ENCODE measurements at regions not wholly inside any gene's neighbourhood (a gene's known extent, or its start where the extent isn't known, plus 50 kb on each side); places are given as distances from the start of the nearest gene placed in this dataset.

DNA sequence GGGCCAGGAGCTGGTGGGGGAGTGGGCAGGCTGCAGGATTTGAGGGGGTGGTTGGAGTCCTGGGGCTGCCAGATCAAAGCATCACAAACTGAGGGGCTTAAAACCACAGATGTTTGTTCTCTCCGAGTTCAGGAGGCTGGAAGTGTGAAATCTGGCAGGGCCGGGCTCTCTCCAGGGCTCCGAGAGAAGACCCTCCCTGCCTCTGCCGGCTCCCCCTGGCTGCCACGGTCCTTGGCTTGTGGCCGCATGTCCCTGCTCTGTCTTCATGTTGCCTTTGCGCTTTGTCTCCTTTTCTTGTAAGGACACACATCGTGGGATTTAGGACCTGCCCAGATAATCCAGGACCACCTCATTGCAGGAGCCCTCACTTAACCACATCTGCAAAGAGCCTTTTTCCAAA lies 139.8 kb upstream of the GSE1 start:
- no peak for DNase-seq (ENCODE audit: low read depth in 2 of 2)

DNA sequence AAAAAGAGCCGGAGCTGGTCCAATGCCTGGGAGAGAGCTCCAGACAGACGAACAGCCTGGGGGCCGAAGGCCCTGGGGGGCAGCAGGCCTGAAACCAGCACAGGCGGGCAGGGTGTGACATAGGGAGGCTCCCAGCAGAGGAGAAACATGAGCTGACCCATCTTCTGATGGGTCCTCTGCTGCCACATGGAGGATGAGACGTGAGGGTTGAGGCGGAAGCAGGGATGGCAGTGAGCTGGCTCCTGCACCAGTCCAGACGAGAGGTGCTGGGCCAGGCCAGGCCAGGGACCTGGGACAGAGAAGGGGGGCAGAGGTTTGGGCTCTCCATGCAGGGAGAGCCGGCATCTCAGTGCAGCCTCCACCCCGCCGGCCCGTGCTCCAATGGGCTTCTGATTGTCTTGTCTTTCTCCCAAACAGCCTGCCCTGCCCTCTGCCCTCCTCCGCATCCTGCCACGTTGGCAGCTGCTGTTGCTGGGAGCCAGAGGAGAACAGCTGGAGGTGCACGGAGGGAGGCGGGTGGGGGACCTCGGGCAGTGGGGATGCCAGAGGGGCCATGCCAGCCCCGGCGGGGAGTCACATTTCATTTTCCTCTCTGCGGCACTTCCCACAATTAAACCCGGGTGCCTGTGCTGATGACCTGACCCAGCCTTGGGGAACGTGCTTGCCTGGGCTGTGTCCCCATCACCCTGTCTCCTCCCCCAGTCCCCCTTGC lies 139.1 kb upstream of the GSE1 start:
- no peak for DNase-seq (ENCODE audit: low read depth in 2 of 2)

DNA sequence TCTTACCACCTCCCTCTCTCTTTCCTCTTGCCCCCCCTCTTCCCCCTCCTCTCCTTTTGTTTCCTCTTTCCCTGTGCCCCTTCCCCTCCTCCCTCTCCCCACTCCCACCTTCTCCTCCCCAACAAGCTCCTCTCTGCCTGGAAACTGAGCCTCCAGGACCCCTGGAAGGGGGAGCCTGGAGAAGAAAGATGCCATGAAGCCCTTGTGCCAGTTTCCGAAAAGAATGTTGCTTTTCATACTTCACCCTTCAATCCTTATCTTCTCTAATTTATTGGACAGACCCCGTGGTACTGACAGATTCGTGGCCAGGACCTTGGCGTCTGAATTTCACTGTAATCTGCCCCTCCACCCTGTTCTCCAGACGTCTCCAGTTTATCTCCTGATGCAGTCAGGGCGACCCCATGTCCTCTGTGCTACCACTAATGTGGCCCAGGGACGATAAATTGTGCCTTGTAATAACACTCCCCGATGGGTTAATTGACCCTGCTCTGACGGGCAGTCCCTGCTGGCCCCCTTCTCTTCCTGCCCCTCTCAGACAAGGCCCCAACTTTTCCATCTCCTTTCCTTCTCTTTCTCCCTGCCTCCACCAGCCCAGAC lies 138.4 kb upstream of the GSE1 start:
- no peak for DNase-seq (ENCODE audit: low read depth in 2 of 2)

DNA sequence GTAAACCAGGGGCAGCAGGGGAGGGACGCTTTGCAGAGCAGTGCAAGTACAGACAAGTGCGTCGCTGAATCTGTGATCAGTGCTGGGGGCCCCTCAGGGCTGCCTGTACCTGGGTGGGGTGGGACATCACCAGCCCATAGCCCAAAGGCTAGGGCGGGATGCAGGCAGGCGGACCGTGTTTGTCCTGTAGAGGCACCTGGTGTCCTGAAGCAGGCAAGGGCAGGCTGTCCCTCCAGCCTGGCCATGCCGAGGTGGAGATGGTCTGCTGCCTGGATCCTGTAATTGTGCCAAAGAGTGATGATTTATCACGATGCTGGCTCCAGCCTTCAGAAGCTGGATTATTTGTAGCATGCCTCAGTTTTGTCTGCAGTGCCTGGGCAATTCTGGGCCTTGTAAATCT lies 137.9 kb upstream of the GSE1 start:
- no peak for DNase-seq (ENCODE audit: low read depth in 2 of 2)

DNA sequence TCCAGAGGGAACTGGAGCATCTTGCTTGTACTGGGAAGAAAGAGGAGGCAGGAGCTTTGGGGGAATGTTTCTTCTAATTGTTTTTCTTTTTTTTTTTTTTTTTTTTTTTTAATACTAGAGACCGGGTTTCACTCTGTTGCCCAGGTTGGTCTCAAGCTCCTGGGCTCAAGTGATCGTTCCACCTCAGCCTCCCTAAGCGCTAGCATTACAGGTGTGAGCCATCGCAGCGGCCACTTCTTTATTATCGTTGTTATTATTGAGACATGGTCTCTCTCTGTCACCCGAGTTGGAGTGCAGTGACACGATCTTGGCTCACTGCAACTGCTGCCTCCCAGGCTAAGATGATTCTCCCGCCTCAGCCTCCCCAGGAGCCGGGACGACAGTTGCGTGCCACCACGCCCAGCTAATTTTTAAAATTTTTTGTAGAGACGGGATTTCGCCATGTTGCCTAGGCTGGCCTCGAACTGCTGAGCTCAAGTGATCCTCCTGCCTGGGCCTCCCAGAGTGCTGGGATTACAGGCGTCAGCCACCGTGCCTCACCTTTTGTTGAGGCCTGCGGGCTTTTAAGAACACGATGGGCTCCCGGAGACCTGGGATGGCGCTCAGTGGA lies 137.3 kb upstream of the GSE1 start:
- DNase-seq (ENCODE audit: low read depth in 2 of 2) = no peak

DNA sequence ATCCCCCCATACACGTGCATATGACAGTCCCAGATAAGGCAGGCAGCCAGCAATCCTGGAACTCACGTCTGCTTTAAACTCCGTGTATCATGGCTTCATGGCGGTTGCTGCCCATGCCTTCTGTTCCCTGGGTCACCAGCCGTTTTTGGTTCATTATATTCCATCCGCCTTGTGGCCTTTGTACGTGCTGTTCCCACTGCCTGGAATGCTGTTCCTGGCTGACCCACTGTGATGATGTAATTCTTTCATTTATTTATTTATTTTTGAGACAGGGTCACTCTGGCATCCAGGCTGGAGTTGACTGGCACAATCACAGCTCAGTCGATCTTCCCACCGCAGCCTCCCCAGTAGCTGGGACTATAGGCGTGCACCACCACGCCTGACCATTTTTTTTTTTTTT lies 136.7 kb upstream of the GSE1 start:
- DNase-seq (ENCODE audit: low read depth in 2 of 2) = no peak

DNA sequence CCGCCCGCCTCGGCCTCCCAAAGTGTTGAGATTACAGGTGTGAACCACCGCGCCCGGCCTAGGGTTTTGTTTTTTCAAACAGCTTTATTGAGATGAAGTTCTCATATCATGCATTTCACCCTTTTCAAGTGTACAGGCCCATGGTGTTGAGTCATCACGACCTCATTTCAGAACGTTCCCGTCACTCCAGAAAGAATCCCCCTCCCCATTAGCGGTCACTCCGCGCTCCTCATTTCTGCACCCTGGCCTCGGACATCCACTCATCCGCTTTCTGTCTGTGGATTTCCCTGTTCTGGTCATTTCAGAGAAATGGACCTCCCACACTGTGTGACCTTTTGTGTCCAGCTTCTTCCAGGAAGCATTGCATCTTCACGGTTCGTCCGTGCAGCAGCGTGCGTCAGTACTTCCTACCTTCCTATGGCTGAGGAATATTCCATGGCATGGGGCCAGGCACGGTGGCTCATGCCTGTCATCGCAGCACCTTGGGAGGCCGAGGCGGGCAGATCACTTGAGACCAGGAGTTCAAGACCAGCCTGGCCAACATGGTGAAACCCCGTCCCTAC lies 135.2 kb upstream of the GSE1 start:
- DNase-seq (ENCODE audit: low read depth in 2 of 2) = no peak

DNA sequence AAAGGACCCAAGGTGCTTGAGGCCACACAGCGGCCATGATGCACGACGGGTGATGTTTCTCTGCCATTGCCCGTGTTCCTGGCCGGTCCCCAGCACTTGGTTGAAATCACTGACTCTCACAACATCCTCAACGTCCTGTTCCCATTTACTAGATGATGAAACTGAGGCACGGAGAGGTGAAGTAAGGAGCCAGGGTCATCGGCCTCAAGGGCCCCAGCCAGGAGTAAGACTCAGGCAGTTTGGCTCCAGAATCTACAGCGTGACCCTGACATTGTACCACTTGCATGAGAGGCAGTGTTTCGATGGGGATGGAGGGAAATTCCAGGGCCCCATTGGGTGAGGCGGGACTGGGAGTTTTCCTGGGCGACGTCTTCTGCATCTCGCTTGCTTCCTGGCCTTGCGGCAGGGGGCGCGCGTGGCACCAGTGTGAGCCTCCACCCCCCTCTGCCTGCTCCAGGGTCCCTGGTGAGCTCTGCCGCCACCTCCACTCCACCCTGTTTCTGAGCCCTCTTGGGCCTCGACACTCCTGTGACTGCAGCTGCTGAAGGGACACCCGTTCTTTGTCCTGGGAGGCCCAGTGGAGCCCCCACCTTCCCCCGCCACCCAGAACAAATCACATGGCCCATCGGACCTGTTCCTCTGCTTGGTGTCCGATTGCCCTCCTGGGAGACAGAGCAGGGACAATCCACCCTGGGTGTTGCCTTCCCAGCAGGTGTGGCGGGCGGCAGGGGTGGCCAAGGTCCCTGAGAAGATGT lies 133.0 kb upstream of the GSE1 start:
- DNase-seq (ENCODE audit: low read depth in 2 of 2) = no peak

DNA sequence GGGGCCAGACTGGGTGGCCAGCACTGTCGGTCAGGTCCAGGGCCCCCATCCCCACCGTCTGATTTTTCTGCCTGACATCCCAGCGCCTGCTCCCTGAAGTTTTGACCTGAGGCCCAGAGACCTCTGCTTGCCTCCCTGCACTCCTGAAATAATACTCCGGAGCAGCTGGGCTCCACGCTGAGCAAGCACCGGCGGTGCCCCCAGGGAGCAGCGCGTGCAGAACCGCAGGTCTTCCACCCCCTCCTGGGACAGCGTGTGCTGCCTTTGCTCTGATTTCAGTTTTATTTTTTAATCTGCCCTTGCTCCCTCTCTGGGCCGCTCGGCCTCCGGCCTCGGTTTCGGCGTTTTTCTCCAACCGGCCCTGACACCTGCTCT lies 132.4 kb upstream of the GSE1 start:
- DNase-seq (ENCODE audit: low read depth in 2 of 2) = no peak

DNA sequence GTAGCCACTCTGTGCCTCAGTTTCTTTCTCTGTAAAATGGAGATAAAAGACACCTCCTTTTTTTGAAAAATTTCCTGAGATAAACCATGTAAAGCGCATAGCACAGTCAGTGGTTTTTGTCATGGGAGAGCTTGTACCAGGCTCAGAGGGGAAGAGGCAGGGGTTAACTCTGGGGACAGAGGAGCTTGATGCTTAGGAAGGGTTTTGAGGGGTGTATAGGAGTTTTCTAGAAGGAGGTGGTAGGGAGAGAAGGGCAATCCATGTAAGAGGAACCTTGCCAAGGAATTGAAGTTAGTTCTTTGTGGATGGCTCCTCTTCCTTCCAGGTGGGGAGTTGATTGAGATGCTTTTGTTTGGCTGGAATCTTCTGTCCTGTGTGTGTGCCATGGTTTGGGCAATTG lies 131.9 kb upstream of the GSE1 start:
- no peak for DNase-seq (ENCODE audit: low read depth in 2 of 2)

DNA sequence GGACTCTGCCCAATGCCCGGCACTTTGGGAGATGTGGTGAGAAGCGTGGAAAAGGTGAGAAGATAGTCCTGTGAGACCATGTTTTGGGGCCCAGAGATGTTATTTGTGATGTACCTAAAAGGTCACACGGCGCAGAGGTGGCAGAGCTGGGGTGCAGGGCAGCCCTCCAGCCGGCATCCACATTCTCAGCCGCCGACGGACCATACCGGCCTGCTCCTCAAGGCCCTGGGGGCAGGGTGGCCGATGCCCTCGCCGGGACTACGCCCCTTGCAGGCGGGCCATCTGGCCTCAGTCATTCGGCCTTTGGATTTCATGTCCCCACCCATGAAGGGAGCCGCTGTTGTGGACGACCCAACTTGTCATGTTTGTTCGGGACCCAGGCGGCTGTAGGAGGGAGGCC lies 131.4 kb upstream of the GSE1 start:
- DNase-seq (ENCODE audit: low read depth in 2 of 2) = no peak

DNA sequence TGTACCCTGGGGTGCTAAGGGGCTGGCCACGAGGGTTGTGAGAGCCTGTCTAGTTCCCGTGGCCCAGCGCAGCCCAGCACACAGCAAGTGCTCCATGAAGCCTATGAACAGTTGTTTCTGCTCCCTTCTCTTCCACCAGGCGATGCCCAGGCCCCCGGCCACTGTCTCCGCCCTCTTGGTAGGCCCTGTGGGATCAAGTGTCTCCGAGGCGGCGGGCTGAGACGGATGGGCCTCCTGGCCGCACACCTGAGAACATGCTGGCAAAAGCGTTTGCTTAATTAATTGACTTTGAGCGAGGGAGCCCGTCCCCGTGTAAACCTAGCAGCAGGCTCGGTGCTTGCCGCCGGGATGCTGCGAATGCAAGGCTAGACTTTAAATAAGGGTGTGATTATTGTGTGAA lies 129.7 kb upstream of the GSE1 start:
- DNase-seq (ENCODE audit: low read depth in 2 of 2) = no peak

DNA sequence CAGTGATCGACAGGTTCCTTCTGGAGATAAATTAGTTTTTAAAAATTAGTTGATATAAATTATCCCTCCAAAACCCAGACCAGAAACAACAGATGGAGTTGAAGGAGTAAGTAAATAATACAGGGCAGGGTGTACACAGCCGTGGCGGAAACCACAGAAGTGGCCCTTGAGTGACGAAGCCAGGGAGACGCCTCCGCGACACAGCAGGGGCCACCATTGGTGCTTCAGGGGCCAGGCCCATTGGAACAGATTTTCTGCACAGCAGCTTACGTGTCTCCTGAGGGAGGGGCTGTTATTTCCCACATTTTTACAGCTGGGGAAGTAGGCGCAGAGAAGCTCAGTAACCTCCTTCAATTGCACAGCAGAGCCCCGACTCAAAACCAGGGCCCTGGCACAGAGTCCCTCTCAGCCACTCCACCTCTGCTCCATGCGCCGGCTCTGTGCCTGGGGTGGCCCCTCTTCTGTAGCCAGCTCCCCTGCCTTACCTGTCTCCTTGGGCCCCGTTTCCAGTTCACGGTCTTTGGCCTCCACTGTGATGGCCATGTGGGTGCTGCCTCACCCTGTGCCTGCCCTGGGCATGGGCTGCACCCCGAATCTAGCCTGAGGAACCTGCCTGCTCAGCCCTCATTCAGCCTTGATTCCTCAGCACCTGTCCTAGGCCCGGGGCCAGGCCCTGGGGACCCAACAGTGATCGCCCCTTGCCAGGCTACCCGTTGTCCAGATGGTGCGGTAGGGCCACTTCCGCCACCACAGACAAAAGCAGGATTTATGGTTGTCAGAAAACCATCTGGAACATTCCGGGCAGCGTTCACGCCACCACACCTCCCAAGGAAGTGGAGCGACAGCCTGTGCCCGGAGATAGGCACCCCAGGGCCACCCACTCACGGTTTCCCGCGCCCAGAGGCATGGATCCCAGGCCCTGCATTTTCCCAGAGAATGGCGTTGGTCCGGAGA lies 128.5 kb upstream of the GSE1 start:
- no peak for DNase-seq (ENCODE audit: low read depth in 2 of 2)

DNA sequence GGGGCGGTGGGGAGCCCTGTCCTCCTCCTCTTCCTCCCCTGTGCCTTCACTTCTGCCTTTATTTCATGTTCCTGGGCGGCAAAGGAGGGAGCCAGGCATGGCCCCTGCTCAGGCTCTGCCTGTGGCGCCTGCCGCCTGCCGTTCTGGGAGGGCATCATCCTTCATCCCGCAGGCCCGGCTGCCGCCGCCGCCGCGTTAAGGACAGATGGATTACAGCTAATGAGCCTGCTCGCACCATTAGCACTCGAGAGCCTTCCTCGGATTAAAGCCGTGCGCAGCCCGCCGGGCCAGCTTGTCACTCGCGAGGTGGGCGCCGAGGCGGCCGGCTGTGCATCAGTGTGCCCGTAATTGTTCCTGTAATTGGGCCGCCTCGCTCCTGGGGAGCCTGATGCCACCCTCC lies 127.7 kb upstream of the GSE1 start:
- no peak for DNase-seq (ENCODE audit: low read depth in 2 of 2)

DNA sequence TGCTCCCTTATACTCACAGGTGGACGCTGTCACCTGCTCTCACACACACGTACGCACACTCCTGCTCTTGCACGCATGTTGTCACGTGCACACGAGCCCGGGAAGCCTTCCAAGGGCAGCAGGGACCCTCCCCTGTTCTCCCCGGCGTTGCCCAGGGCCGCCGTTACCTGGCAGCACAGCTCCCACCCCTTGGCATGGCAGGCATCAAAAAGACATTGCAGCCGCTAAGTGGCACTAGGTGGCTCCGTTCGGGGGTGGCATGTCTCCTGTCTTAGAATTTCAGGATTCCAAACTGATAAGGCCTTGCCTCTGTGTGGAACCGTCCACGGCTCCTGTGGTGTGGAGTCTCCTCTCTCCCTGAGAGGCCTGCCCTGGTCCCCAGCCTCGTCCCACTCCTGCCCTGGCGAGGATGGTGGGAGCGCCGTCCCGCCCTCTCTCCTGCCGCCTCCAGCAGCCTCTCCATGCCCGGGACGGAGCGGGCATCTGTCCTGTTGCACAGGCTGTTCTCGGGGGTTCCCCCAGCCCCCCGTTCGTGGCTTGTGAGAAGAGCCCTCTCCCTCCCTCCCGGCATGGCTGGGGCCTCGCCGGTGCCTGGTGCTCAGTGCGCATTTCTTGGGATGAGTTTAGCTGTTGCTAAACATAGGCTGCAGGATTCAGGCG lies 126.7 kb upstream of the GSE1 start:
- DNase-seq (ENCODE audit: low read depth in 2 of 2) = no peak

DNA sequence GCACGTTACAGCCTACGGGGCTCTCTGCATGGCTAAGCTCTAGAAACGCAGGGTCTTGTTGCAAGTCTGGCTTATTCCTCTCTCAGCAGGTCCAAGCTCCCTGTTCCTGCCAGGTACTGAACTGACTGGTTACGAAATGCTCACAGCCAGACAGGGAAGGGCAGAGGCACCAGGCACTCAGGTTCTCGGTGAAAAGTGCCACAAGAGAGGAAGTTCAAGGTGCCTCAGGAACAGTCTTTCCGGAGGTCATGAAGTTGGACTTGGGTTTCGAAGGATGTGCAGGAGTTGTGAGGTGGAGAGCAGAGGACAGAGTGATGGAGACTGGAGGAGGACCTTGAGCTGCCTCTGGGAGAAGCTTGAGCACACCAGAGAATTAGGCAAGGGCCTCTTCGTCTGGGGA lies 124.7 kb upstream of the GSE1 start:
- DNase-seq (ENCODE audit: low read depth in 2 of 2) = no peak

DNA sequence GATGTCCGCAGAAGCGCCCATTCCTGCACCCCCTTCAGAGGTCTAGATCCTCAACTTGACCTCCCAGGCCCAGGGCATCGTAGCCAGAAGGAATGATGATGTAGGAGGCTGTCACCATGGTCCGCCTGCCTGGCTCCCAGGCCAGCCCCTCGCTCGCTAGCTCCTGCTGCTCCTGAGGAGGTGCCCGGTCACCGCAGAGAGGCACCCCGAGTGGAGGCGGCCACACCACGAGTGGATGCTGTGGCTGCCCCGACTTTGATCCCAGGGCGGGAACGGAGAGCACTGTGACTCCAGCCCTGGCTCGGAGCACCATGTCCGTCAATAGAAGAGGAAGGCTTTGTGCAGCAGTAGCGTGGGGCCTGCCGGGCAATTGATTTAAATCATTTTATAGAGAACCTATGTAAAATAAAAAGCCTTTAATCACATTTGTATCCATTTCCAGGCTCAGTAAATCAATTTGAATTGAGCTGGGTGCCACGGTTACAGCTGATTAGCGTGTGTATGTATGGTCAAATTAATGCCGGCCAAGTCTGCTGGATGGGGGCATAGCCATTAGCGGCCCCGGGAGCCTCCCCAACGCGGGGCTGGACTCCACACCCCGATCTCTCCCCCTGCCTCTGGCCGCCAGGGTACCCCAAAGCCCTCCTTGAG lies 122.6 kb upstream of the GSE1 start:
- no peak for DNase-seq (ENCODE audit: low read depth in 2 of 2)

DNA sequence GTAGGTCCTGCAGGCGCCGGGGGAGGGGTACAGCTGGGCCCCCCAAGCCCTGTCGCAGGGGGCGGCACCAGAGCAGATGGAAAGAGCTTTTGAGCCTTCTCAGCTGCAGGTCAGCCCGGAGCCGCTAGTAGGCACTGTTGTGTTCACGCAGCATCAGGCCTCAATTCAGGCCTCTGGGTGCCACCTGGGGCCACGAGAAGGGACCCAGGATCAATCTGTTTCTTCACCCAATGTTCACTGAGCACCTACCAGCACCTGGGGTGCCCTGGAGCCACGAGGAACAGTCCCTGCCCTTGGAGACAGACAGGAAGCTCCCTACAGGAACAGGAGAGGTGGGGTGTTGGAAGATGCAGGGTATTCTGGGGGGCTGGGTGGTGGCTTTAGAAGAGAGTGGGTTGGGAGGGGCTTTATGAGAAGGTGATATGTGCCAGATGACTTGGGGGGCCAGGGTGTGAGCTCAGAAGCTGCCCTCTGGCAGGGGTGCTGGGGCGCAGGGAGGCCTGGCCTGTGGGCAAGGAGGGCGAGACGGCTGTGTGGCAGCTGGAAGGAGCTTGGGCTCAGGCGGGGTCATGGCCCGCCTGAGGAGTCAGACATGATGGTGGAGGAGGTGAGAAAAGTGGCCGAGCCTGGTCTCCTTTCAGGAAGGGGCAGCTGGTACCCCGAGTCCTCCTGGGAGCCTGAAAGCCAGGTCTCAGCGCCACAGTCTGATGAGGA lies 121.9 kb upstream of the GSE1 start:
- peak in 1 of 2 donors; percentile 12 for DNase-seq (ENCODE audit: low read depth in 2 of 2)

DNA sequence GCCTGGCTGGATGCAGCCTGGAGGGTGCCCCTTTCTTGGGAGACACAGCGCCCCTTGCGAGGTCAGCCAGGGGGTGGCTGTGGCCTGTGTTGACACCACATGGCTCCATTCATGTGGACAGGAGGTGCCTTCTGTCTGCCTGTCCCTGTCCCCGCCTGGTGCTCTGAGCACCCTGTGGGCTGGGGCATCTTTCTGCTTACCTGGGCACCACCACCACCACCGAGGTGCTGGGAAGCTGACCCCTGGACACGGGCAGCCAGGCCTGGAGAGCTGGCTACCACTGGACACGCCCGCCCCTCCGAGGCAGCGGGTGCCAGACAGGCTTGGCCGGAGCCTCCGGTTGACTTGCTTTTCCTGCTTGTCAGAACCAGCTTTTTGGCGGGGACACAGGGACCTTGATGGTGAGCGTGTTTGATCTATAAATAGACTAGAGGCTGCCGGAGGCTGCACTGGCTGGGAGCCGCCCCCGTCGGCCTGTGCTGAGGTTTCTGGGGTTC lies 121.3 kb upstream of the GSE1 start:
- DNase-seq (ENCODE audit: low read depth in 2 of 2) = no peak
